ENCODE measurements at regions not wholly inside any gene's neighbourhood (a gene's known extent, or its start where the extent isn't known, plus 50 kb on each side); places are given as distances from the start of the nearest gene placed in this dataset.
A peak's percentile ranks its signal among the peaks of the same experiment; 100 is the strongest.
"Not testable (repeated sequence)": the region's sequence is repeated elsewhere in the genome, so short reads cannot be mapped to it uniquely, and the experiment has no call there.

DNA sequence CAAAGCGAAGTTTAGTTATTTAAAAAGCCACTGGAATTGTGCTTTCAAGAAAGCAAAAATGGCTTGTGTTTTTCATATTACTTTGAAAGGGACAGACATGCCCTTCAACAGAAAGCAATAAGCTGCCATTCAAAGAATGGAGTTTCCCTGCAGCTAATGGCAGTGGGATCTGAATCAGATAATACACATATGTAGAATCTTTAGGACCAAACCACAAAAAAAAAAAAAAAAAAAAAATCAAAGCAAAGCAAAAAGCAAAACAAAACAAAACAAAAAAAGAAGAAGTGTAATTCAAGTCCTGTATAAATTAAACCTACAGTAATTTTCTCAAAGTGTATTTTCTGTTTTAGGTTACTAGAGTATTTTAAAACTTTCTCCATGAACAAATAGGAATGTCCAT is 63.6 kb upstream of the ZNF217 start:
- H3K4me1 ChIP-seq, result peaks cover 0 to 31% of the 10 kb centered on the region in 2 donors
- TF ChIP-seq, protein P1, sequence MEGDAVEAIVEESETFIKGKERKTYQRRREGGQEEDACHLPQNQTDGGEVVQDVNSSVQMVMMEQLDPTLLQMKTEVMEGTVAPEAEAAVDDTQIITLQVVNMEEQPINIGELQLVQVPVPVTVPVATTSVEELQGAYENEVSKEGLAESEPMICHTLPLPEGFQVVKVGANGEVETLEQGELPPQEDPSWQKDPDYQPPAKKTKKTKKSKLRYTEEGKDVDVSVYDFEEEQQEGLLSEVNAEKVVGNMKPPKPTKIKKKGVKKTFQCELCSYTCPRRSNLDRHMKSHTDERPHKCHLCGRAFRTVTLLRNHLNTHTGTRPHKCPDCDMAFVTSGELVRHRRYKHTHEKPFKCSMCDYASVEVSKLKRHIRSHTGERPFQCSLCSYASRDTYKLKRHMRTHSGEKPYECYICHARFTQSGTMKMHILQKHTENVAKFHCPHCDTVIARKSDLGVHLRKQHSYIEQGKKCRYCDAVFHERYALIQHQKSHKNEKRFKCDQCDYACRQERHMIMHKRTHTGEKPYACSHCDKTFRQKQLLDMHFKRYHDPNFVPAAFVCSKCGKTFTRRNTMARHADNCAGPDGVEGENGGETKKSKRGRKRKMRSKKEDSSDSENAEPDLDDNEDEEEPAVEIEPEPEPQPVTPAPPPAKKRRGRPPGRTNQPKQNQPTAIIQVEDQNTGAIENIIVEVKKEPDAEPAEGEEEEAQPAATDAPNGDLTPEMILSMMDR (IDR thresholded peaks at IDR 0.05), result no peak

GRCh38 chr20:53656293-53657202 is 62.9 kb upstream of the ZNF217 start:
- Histone ChIP-seq H3K27me3 (no peaks in the 10 kb centered on the region), H3K36me3 (no peaks in the 10 kb centered on the region), H3K27ac (peak overlapping the region; percentile 3 to 58), H3K9me3 (no peaks in the 10 kb centered on the region), H3K4me3 (no peak overlapping the region), H3K4me1 (peaks cover 0 to 36% of the 10 kb centered on the region in 2 donors)
- no peak for DNase-seq (ENCODE audit: low spot score)
- TF ChIP-seq, protein P1 (IDR thresholded peaks at IDR 0.05), result no peak

More for the DNA sequence above, 63.6 kb upstream of the ZNF217 start:
- no peak overlapping the region for H3K4me3 ChIP-seq
- no peaks in the 10 kb centered on the region for H3K9me3 ChIP-seq
- no peaks in the 10 kb centered on the region for H3K27me3 ChIP-seq
- DNase-seq (ENCODE audit: low spot score), result no peak
- H3K27ac ChIP-seq, result peak overlapping the region in 1 of 2 donors; percentile 58
- H3K36me3 ChIP-seq, result no peaks in the 10 kb centered on the region

DNA sequence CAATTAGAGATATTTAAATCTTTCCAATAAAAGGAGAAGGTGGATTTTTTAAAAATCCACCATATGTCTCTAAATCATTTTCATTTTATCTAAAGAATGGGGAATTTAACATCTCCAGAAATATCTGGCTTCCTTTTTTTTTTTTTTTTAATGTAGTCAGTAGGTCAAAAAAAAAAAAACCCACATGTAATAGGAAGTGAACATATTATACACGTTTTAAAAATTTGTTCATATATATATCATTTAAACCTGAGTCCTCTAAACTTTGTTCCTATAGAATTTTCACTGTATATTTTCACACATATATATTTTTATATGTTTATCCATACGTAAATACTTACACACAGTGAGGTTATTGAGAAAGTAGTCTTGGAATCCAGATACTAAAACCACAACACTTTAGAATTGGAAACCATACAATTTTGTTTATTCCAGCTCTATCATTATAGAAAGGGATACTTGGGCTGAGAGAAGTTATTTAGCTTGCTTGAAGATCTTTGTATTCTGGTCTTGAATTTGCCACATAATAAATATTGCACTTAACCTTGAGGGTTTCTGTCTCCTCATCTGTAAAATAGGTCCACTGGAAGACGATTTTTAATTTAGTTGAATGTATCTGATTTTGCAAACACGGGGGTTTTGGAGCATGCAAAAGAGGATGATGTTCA is 62.1 kb upstream of the ZNF217 start:
- Histone ChIP-seq H3K9me3 (no peaks in the 10 kb centered on the region), H3K4me3 (no peak overlapping the region), H3K36me3 (no peaks in the 10 kb centered on the region), H3K27me3 (no peaks in the 10 kb centered on the region), H3K27ac (peak overlapping the region; percentile 39 to 61), H3K4me1 (peaks cover 0 to 30% of the 10 kb centered on the region in 2 donors)
- no peak for DNase-seq (ENCODE audit: low spot score)
- TF ChIP-seq, protein P1 (IDR thresholded peaks at IDR 0.05), result no peak

DNA sequence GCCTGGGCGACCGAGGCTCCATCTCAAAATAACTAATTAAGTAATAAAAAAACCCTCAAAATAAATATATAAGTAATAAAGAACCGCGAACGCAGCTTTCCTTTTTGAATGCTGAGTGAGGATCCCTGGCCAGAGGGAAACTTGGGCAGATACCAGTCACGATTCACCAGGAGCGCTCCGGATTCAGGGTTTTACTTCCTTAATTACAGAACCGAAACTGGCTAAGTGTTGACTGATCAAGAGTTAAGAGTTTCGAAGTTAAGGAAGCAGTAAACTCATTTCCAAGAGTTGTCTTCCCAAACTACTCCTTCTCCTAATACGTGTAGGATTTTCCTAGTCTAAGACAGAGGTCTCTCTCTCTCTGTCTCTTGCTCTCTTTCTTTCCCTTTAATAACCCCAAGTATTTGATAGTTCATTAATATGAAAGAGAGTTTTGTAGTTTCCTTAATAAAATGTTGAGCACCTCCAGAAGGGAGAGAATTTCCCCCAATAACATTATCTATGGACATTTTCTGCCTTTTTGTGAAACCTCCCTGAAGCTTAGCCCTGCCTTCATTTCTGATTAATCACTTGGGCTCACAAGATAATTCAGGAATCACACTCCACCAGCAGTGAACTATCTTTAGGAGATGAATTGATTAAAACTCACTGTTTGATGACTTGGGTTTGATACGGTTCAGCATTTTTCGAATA is 61.4 kb upstream of the ZNF217 start:
- Histone ChIP-seq H3K27ac (peak overlapping the region; percentile 39 to 61), H3K9me3 (no peaks in the 10 kb centered on the region), H3K4me1 (peaks cover 0 to 23% of the 10 kb centered on the region in 2 donors), H3K27me3 (no peaks in the 10 kb centered on the region), H3K4me3 (no peak overlapping the region), H3K36me3 (no peaks in the 10 kb centered on the region)
- TF ChIP-seq, protein P1 (IDR thresholded peaks at IDR 0.05), result no peak
- DNase-seq (ENCODE audit: low spot score), result no peak

- Histone ChIP-seq H3K27ac (peak overlapping the region; percentile 39 to 61), H3K4me1 (peaks cover 0 to 23% of the 10 kb centered on the region in 2 donors)
- not testable (repeated sequence) for H3K4me3 ChIP-seq; H3K9me3 ChIP-seq; H3K36me3 ChIP-seq; DNase-seq (ENCODE audit: low spot score); H3K27me3 ChIP-seq
Measured at GRCh38 chr20:53654521-53654920, 60.9 kb upstream of the ZNF217 start.

All from right atrium auricular region (tissue), 2 donors.